ENCODE measurements at regions not wholly inside any gene's neighbourhood (a gene's known extent, or its start where the extent isn't known, plus 50 kb on each side); places are given as distances from the start of the nearest gene placed in this dataset.

GRCh38 chr13:33520468-33520839 is 234.9 kb upstream of the STARD13 start:
- DNase-seq = no peak

GRCh38 chr13:33524086-33524485 is 238.5 kb upstream of the STARD13 start:
- peak; percentile 48 for DNase-seq

- no peak for DNase-seq
Observed at GRCh38 chr13:33525763-33526162, 240.2 kb upstream of the STARD13 start.

- DNase-seq = no peak
Observed at GRCh38 chr13:33526718-33527117, 241.2 kb upstream of the STARD13 start.

- no peak for DNase-seq
Observed at GRCh38 chr13:33528896-33529295, 243.3 kb upstream of the STARD13 start.

GRCh38 chr13:33531484-33531883 is 245.9 kb upstream of the STARD13 start:
- DNase-seq = no peak

GRCh38 chr13:33535061-33535460 is 249.5 kb upstream of the STARD13 start:
- DNase-seq = no peak

- DNase-seq = no peak
Observed at GRCh38 chr13:33536601-33537000, 251.0 kb upstream of the STARD13 start.

- no peak for DNase-seq
Observed at GRCh38 chr13:33537026-33537425, 251.5 kb upstream of the STARD13 start.

GRCh38 chr13:33537676-33538075 is 252.1 kb upstream of the STARD13 start:
- DNase-seq = no peak

GRCh38 chr13:33541456-33541855 is 255.9 kb upstream of the STARD13 start:
- DNase-seq = no peak

GRCh38 chr13:33541962-33542308 is 256.4 kb upstream of the STARD13 start:
- DNase-seq = no peak

- peak; percentile 86 for DNase-seq
Observed at GRCh38 chr13:33542309-33543088, 256.9 kb upstream of the STARD13 start.

- DNase-seq = no peak
Observed at GRCh38 chr13:33543089-33543459, 257.5 kb upstream of the STARD13 start.

- DNase-seq = no peak
Observed at GRCh38 chr13:33543631-33544265, 258.2 kb upstream of the STARD13 start.

GRCh38 chr13:33544308-33544707 is 258.8 kb upstream of the STARD13 start:
- DNase-seq = no peak

GRCh38 chr13:33545492-33545891 is 259.9 kb upstream of the STARD13 start:
- no peak for DNase-seq

- DNase-seq = no peak
Observed at GRCh38 chr13:33547035-33547434, 261.5 kb upstream of the STARD13 start.

- DNase-seq = no peak
Observed at GRCh38 chr13:33548069-33548468, 262.5 kb upstream of the STARD13 start.

GRCh38 chr13:33550276-33550675 is 264.7 kb upstream of the STARD13 start:
- DNase-seq = no peak

- DNase-seq = no peak
Observed at GRCh38 chr13:33550885-33551284, 265.3 kb upstream of the STARD13 start.

- DNase-seq = no peak
Observed at GRCh38 chr13:33554919-33555791, 262.8 kb upstream of the RFC3 start.

GRCh38 chr13:33556828-33557227 is 261.1 kb upstream of the RFC3 start:
- no peak for DNase-seq

- no peak for DNase-seq
Observed at GRCh38 chr13:33560726-33561125, 257.2 kb upstream of the RFC3 start.
